Stimulated activated CD8-positive, alpha-beta memory T cell treated with anti-CD3 and anti-CD28 coated beads, Interleukin-4, amount 100 ng/mL, for 4 hours (primary cell): ENCODE measurements at regions not wholly inside any gene's neighbourhood (a gene's known extent, or its start where the extent isn't known, plus 50 kb on each side); places are given as distances from the start of the nearest gene placed in this dataset.

Experiments used
- DNase-seq, 2 donors: peaks; one replicate each; pipeline ENCODE4 v3.0.0-alpha.2; 2020; ENCODE audit warnings: low read depth in 2 of 2, low spot score in 1 of 2

DNA sequence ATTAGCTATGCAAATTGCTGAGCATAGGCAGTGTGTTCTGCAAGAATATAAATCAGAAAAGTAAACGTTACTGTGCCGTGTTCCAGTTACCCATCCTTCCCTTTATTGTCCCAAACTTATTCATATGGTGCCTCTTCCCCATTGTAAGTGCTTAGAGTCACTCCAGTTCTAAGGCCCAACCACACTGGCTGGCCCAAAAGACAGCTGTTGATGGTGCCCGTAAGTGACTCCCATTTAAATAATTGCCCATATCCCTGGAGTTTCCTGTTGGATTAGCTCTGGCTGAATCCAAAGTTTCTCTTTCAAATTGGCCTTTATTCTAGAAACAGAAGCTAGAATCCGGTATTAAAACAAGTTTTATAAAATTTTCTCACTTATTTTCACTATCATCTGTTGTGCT is 400.1 kb upstream of the DDHD1 start:
- DNase-seq: no peak

DNA sequence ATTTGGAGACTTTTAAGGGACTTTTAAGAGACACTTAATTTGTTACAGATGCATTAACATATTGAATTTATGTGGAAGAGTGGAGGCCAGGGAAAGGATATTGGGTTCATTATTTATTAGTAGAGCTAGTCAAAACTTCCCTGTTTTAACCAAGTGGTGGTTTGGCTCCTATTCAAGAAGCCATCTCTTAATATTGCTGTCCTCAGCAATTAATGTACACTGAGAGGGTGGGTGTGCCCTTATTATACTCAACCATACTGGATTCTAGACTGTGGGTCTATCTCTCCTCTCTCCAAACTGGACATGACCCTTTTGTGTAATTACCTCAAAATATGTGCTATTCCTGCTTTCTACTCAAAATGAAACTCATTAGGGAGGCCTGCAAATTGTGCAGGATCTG is 398.7 kb upstream of the DDHD1 start:
- DNase-seq: no peak

DNA sequence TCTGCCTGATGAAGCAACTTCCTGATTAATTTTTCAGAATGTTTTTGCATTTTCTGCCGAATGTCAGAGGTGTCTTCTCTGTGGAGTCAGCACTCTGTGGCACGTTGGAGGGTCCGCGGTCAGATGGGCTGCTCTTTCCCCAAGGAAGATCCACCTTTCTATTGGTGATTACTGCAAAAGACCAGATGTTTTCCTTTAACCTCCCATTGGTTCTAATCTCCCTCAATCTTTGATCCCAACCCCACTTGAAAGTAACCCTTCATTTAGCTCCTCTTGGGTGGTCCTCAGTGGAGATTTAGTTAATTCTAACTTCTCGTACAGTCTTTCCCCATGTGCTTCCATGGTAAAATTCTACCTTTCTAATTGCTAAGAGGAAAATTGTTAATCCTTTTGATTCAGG is 397.7 kb upstream of the DDHD1 start:
- DNase-seq: no peak

DNA sequence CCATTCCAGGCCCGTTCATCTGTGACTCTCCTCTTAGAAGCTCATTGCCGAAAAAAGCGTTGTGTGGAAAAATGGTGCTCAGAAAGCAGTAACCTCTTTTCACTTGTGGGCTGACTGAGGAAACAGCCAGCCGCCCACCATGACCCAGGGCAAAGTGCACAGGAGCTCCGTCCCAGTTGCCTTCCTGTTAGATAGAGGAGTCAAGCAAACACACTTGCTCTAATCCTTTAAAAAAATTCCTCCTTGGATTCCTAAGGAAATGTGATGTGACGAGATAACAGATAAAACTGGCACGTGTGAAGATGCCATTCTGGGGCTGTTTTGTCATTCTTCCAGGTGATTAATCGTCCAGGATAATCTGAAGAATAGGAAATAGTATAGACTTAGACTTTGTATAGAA is 396.8 kb upstream of the DDHD1 start:
- DNase-seq: no peak

DNA sequence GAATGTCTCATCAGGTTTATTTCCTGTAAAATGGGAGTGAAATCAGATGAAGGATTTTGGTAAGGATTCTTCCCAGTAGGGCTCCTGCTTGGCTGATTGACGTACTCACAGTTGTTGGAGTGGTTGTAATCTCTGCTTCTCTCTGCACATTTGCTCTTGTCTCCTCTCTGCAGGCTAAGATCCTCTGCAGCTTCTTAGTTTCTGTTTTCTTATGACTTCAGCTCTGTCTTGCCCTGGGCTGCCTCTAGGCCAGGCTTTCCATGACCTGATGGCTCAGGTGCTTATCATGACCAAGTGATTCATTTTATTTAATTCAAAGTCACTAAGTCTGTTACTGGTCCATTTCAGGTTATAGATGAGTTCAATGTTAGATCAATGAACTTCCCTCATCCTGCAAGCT is 394.5 kb upstream of the DDHD1 start:
- no peak for DNase-seq

DNA sequence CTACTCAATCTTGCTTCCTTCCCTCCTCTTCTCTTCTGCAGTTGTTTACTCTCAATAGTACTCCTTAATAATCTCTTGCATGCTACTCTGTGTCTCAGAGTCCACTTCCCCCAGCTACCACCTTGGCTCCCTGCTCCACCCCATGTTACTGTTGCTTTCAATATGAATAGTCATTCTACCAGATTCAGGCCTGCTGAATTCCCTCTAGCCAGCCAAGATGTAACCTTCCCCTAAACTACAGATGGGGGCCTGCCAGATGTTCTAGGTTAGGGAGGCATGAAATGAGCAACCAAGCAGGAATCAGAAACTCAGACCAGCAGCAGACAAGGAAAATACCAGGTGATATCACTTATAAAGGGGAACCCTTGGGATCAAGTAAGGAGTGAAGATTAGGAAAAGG is 392.1 kb upstream of the DDHD1 start:
- no peak for DNase-seq

DNA sequence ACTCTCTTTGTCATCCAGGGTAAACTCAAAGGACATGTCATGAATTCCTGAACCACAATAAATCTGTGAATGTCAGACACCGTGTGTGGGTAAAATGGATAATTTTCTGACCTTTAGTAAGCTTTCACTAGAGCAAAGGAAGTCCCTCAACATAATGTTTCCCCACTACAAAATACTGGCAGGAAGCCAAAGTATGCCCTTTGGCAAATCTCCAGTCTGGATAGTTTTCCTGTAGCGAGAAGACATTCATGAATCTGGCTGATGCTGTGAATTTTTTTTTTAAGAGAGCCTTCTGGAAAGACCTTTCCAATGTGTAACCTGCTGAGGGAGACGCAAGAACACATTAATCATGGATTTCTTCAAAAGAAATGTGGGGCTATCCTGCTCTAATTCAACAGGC is 389.6 kb upstream of the DDHD1 start:
- no peak for DNase-seq

DNA sequence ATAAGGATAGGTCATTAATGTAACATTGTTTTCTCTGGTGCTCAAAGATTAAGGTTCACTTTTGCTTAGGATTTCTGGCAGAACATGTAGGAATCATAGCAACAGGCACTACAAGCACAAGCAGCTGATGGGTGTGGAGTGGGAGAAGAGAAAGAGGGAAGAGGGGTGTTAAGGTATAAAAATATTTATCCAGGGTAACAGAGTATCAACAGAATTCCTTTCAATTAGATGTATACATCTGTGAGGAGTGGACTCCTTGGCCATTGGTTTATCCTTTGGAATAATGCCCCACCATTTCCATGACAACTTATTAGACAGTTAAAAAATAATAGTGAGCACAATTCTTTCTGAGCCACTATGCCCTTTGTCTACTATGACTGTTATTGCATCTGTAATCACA is 388.3 kb upstream of the DDHD1 start:
- DNase-seq: no peak

DNA sequence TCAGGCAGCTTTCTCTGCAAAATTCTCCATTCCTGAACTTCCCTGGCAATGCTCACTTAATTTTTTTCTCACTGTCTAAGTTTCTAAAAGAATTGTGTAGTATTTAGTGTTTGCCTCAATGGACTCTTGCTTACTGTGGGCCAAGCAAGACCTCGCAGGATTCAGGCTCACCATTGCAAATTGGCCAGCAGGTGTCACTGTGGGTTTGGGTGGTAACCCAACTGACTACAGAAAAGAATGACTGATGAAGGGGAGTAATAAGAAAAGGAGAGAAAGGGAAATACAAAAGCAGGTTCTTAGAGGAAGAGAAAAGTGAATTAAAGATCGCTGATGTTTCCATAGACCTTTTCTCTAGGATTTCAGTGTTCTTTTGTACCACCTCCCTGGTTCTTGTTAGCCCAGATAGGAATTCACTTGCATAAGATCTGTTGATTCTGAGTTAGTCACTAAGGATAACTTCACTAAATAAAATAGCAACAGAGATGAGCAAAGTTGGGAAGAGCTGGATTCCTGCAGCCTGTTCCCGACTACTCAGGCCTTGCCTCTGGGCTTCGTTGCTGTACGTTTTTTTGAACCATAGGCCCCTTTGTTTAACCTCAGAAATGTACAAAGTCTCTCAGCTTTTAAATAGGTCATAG is 386.5 kb upstream of the DDHD1 start:
- no peak for DNase-seq

DNA sequence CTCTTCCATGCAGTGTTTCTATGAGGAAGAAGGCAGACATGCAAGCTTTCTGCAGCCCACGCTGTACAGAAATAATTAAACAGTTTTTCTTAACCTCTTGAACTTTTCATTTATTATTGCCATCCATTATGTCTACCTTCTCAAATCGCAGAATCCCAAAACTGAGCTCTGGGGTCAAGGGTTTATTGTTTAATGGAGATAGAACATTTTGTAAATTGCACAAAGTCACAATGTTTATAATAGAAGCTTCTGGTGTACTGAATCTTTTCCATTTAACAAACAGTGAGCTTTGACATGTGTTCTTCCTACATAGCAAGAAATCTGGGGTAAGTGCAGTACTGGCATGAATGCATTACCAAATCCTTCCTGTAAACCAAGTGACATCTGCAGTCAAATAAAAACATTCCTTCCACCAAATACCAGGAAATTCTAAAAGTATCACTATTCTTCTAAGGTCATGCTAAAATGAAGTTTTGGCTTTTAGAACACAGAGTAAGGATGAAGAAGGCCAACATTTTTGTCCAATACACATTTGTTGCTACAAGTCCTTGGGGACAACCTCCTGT is 385.3 kb upstream of the DDHD1 start:
- DNase-seq: no peak

DNA sequence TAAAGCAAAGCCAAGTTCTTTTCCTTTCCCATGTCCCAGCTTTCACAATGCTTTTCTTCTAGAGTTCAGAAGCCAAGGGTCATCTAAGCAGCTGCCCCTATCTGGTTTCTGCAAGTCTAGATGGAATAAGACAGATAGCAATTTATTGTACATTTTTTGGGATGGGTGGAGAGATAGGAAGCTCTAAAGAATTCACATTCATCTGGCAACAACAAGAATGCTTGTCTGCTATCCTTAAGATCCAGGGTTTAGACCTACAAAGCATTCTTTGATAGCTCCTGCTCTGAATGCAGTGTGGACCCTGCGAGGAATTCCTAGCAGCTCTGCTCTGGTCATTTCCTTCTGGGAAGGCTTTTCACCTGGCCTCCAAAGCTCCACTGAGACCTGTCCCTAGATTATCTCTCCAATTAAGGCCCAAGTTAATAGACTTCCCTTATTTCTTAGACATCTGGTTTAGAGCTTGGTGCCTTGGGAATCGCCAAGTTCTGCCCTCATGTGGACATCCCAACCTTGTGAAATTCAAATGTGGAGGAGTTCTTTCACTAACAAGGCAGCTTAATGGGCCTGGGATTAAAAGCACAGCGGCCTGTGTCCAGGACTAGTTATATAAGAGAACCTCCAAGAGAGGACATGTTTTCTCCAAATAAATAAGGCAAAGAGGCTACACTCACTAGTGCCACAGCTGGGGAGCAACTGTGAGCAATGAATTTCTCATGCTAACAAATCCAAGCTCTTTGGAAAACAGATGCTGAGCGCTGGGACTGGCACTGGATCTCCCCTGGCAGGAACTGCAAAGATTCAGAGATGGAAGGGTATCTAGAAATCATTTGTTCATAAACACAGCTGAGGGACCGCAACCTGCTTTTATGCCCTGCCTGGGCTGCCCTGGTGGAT is 384.5 kb upstream of the DDHD1 start:
- DNase-seq: no peak

DNA sequence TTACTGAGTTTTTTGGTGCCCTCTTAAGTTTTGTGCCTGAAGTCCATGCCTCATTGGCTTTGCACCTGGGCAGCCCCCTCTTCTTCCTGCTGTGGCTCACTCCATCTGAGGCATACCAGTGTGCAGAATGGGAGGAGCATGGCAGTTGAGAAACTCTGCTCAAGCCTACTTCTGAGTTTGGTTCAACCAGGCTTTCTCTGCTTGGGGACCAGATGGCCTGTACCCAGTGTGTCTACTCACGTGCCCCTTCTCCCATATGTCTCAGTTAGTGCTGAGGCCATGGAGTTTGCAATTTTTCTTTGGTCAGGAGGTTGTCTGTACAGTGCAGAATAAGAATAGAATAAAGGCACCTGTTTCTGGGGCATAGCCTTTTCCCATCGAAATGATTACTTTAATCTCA is 383.3 kb upstream of the DDHD1 start:
- no peak for DNase-seq

DNA sequence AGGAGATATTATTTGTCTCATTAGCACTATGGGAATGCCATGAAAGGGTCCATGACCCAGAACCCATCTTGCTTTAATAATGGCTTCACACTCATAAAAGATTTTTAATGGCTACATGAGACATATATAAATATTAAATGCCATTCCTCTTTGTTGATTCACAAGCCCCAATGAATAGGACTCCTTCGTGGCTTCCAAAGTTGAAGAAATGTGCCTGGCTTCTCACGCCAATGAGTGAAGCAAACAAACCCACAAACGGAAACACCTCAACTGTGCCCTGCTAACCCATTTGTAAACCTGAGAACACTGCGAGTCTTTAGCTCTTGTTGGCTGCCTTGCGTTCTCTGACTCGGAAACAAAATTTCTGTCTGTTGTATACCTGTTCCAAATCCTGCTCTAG is 381.7 kb upstream of the DDHD1 start:
- DNase-seq: no peak

DNA sequence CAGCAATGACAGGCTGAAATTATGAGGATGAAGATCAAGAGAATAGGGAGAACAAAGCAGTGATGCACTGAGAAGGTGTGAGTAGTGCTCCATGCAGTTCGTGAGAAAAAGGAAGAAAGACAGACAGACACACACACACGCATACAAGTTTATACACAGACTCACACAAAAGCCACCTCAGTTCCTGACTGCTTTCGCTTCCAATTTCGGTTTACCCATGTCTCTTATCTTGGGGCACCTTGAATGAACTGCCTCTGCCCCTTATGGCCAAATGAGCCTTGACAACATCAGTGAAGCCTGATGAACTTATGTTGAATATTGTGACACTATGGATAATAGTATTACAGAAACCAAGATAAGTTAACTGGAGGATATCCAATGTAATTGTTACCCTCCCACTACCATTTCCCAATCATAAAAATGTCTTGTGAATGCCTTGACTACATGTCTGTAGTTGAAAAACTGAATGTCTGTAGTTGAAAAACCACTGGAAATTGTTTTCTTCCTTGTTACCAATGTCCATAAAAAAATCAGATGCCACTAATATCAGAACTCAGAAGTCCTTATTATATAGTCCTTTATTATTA is 380.4 kb upstream of the DDHD1 start:
- DNase-seq: no peak

DNA sequence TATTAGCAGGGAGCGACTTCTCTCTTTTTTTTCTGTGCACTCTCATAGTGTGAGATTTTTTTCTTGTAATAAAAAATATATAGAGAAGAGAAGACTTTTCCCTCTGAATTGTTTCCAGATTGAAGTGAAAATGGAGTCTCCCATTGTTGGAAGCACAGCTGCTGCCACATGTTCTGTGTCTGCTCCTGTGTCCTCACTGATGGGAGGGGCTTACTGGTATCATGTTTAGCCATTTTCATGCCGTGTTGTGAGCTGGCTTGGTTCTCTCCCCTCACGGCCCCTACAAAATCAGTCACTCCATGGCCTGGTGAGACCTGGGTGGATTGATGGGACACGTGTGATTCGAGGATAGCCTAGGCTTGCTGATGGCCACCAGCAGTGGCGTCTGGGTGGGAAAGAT is 379.7 kb upstream of the DDHD1 start:
- DNase-seq: no peak

DNA sequence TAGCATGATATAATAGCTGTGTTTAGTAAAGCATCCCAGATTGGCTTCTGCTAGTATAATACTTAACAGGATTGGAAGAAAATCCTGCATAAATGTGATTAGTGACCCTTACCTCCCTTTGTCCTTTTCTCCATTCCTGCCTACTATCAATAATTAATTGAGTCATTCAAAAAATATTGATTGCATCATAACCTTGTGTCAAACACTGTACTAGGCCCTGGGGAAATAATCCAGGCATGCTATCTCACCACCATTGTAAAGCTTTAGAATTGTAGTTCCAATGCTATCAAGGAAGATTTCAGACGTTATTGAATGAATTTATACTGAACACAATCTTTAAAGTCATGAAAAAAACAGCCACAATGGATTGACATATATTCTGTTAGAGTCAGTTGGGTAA is 378.6 kb upstream of the DDHD1 start:
- no peak for DNase-seq

DNA sequence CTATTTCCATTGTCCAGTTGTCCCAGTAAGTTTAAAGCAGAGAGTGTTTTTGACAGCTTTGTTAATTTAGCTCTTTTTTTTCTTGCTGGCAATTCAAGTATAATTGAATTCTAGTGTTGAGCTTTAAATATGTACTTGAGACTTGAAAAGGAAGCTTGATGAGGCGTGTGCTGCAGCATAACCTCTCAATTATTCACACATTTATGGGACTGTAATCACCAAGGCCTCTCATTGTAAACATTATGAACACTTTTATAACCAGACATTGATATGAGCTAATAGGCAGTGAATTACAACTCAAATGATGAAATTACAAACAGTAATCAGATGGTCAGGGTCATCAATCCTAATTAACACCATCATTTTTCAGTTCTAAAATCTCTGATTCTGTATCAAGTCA is 378.0 kb upstream of the DDHD1 start:
- DNase-seq: no peak

DNA sequence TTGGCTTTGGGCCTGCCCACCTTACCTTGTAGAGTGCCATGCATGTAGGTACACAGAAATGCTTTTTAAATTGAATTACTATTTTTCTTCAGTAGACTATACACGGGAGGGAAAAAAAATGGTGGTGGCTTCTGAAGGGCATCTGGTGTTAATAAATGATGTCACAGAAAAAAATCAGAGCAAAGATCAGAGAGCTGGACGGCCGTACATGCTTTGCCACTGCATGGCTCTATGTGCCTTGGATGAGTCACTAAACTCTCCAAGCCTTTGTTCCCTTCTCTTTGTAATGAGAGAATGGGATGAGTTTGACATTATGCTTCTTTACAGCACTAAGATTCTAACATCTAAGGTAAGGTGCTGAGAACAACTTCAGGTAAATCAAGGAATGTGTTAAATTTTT is 376.4 kb upstream of the DDHD1 start:
- DNase-seq: no peak

DNA sequence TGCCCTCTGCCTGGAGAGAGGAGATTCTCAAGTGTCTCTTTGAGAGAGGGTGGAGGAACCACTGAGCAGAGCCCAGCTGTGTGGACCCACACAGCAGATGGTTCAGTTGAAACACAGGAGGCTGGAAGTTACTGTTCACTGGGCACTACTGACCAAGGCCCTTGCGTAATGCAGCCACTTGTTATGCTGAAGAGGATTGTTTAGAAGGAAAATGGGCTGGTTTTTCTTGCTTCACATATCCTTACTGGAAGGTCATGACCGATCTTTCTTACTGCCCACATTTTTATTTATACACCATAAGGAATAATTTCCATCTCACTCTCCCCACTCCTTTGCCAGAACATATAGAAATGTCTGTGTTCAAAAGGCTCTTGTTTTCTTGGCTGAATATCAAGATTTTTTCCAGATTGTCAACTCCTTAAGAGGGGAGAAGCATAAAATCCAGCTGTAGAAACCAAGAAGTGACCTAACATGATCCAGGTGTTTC is 375.1 kb upstream of the DDHD1 start:
- no peak for DNase-seq

DNA sequence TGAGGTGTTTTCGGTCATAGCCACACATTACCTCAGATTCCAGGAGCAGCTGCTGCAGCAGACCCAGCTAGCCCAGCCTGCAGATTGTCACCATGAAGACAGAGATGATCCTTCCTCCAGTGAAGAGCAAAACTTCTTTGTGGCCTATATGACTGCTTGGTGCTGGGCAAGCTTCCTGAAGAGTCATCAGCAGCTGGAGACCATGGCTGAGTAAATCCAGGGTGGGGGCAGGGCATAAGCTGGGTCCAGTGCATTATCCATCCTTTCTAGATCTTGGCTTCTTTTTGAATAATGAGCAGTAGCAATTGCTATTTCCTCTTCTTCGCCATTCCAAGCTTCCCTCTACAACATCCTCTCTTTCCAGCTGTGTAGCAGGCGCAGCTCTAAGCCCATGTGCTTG is 373.1 kb upstream of the DDHD1 start:
- no peak for DNase-seq

DNA sequence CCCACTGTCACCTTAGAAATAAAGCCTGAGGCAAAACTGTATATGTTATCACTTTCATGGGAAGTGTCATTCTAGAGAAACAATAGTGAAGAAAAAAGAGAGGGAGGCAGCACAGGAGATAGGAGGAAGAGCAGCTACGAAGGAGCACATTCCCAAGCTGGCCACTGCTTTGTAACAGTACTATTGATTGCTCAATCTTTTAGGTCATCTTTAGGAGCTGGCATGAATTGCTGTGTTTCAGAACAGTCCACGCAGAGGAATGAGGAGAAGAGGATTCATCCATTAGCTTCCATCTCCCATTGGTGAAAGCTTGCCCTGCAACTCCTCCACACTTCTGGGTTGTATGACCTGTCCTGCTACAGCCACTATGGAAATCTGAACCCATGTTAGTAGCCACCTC is 372.5 kb upstream of the DDHD1 start:
- no peak for DNase-seq

DNA sequence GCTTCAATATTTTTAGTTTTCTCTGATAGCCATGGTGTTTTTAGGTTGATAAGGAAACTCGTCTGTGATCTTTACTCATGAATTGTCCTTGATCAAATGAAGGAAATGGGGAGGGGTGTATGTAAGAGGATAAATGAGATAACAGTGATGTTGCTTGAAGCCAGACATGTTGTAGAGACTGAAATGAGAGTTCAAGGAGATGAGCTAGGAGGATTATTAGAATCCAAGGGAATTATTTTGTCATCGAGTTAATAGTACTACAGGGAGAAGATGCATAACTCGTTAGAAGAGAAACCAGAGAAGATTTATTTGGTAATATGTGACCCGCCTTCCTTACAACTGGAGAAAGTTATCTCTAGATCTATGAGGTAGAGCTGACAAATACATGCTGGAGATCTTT is 371.3 kb upstream of the DDHD1 start:
- no peak for DNase-seq
